8988T (cell line): ENCODE measurements at regions not wholly inside any gene's neighbourhood (a gene's known extent, or its start where the extent isn't known, plus 50 kb on each side); places are given as distances from the start of the nearest gene placed in this dataset.
"Not testable (repeated sequence)": the region's sequence is repeated elsewhere in the genome, so short reads cannot be mapped to it uniquely, and the experiment has no call there.

Experiments used
- DNase-seq: peaks from one replicate; pipeline ENCODE4 v3.0.0; 2011

- DNase-seq, result no peak
Measured at GRCh38 chr16:9014389-9014788, 50.7 kb upstream of the USP7 start.

GRCh38 chr16:9015489-9015888, 51.8 kb upstream of the USP7 start:
- no peak for DNase-seq

GRCh38 chr16:9016005-9016404, 52.3 kb upstream of the USP7 start:
- DNase-seq, result not testable (repeated sequence)

- DNase-seq, result no peak
Measured at GRCh38 chr16:9016824-9017223, 53.1 kb upstream of the USP7 start.

- no peak for DNase-seq
Measured at GRCh38 chr16:9027070-9027799, 63.5 kb upstream of the USP7 start.

GRCh38 chr16:9028491-9028890, 63.0 kb upstream of the HAPSTR1 start:
- not testable (repeated sequence) for DNase-seq

- DNase-seq, result no peak
Measured at GRCh38 chr16:9031107-9031506, 60.3 kb upstream of the HAPSTR1 start.

GRCh38 chr16:9033125-9033830, 58.2 kb upstream of the HAPSTR1 start:
- DNase-seq, result peak; percentile 45

GRCh38 chr16:9034056-9034455, 57.4 kb upstream of the HAPSTR1 start:
- no peak for DNase-seq

GRCh38 chr16:9035996-9036395, 55.4 kb upstream of the HAPSTR1 start:
- no peak for DNase-seq

- no peak for DNase-seq
Measured at GRCh38 chr16:9039210-9039609, 52.2 kb upstream of the HAPSTR1 start.

GRCh38 chr16:9040800-9041412, 50.5 kb upstream of the HAPSTR1 start:
- no peak for DNase-seq
